ENCODE measurements at regions not wholly inside any gene's neighbourhood (a gene's known extent, or its start where the extent isn't known, plus 50 kb on each side); places are given as distances from the start of the nearest gene placed in this dataset.

- H3K4me1 ChIP-seq (ENCODE audit: control insufficient read depth in 2 of 2, insufficient read depth in 2 of 2, low read length in 2 of 2), result no peaks in the 10 kb centered on the region
- POLR2A ChIA-PET, result no interaction called here
- Mint-ChIP-seq H3K9me3 (ENCODE audit: insufficient read depth) (no peaks in the 10 kb centered on the region), H3K4me1 (no peaks in the 10 kb centered on the region), H3K27ac (no peak overlapping the region), H3K27me3 (peaks cover 15% of the 10 kb centered on the region), H3K4me3 (no peak overlapping the region)
- ATAC-seq (ENCODE audit: low read depth) (no peak), DNase-seq (no peak)
- WGBS (ENCODE audit: insufficient coverage), result 55% methylated on average over 5 of the region's 5 CpGs
- intact Hi-C loops (cut with micrococcal nuclease), result no loop called here
- H3K79me2 ChIP-seq (ENCODE audit: control insufficient read depth, insufficient read depth, low read length), result no peaks in the 10 kb centered on the region
- no peaks in the 10 kb centered on the region for H4K20me1 ChIP-seq (ENCODE audit: control insufficient read depth, insufficient read depth, low read length, poor library complexity, severe bottlenecking)
- no peaks in the 10 kb centered on the region for H3K36me3 ChIP-seq (replicated peaks in 1 of 2; ENCODE audit: control extremely low read depth in 1 of 2, control insufficient read depth in 1 of 2, extremely low read depth in 1 of 2, insufficient read depth in 2 of 2, low read length in 1 of 2)
- no peak overlapping the region for H3K27ac ChIP-seq (ENCODE audit: low read length in 2 of 2)
- H3K9ac ChIP-seq (ENCODE audit: low read length), result no peak overlapping the region
- H3K4me3 ChIP-seq (ENCODE audit: control extremely low read depth in 1 of 5, extremely low read depth in 1 of 5, insufficient read depth in 1 of 5, low read depth in 2 of 5, low read length in 4 of 5), result no peak overlapping the region
- no peak overlapping the region for H3K4me2 ChIP-seq (replicated peaks; ENCODE audit: low read depth, low read length, poor library complexity, severe bottlenecking)
- CTCF ChIA-PET, result no interaction called here
- peaks cover 0 to 3% (median 0%) of the 10 kb centered on the region in 3 donors for H3K9me3 ChIP-seq (ENCODE audit: control extremely low read depth in 1 of 3, control insufficient read depth in 2 of 3, insufficient read depth in 1 of 3, low read length in 2 of 3)
- TF ChIP-seq EZH2 (IDR thresholded peaks at IDR 0.05; ENCODE audit: borderline replicate concordance, insufficient read depth, low read depth, low read length, poor library complexity, severe bottlenecking), result no peak
- no peak for TF ChIP-seq CTCF (IDR thresholded peaks at IDR 0.05)
- H2AFZ ChIP-seq (ENCODE audit: insufficient read depth, low read depth, low read length, poor library complexity, severe bottlenecking), result no peak overlapping the region
- no peaks in the 10 kb centered on the region for H3K27me3 ChIP-seq (replicated peaks in 1 of 4; ENCODE audit: control extremely low read depth in 1 of 4, control insufficient read depth in 3 of 4, insufficient read depth in 4 of 4, low read length in 3 of 4)
Measured at GRCh38 chr1:47638713-47639112, 200.9 kb downstream of the FOXD2 start.

- Histone ChIP-seq H3K9me3 (ENCODE audit: control extremely low read depth in 1 of 3, control insufficient read depth in 2 of 3, insufficient read depth in 1 of 3, low read length in 2 of 3) (no peaks in the 10 kb centered on the region), H3K36me3 (replicated peaks in 1 of 2; ENCODE audit: control extremely low read depth in 1 of 2, control insufficient read depth in 1 of 2, extremely low read depth in 1 of 2, insufficient read depth in 2 of 2, low read length in 1 of 2) (no peaks in the 10 kb centered on the region), H3K4me3 (ENCODE audit: control extremely low read depth in 1 of 5, extremely low read depth in 1 of 5, insufficient read depth in 1 of 5, low read depth in 2 of 5, low read length in 4 of 5) (no peak overlapping the region), H3K9ac (ENCODE audit: low read length) (no peak overlapping the region), H3K27me3 (replicated peaks in 1 of 4; ENCODE audit: control extremely low read depth in 1 of 4, control insufficient read depth in 3 of 4, insufficient read depth in 4 of 4, low read length in 3 of 4) (no peaks in the 10 kb centered on the region), H4K20me1 (ENCODE audit: control insufficient read depth, insufficient read depth, low read length, poor library complexity, severe bottlenecking) (no peaks in the 10 kb centered on the region), H3K27ac (ENCODE audit: low read length in 2 of 2) (no peak overlapping the region), H3K4me1 (ENCODE audit: control insufficient read depth in 2 of 2, insufficient read depth in 2 of 2, low read length in 2 of 2) (no peaks in the 10 kb centered on the region), H3K4me2 (replicated peaks; ENCODE audit: low read depth, low read length, poor library complexity, severe bottlenecking) (no peak overlapping the region), H2AFZ (ENCODE audit: insufficient read depth, low read depth, low read length, poor library complexity, severe bottlenecking) (no peak overlapping the region), H3K79me2 (ENCODE audit: control insufficient read depth, insufficient read depth, low read length) (no peaks in the 10 kb centered on the region)
- 93% methylated on average over 15 of the region's 20 CpGs for WGBS (ENCODE audit: insufficient coverage)
- ChIA-PET POLR2A (no interaction called here), CTCF (no interaction called here)
- no peak for DNase-seq
- TF ChIP-seq EZH2 (IDR thresholded peaks at IDR 0.05; ENCODE audit: borderline replicate concordance, insufficient read depth, low read depth, low read length, poor library complexity, severe bottlenecking), result no peak
- TF ChIP-seq CTCF (IDR thresholded peaks at IDR 0.05), result no peak
- no peak overlapping the region for H3K27ac Mint-ChIP-seq
- intact Hi-C loops (cut with micrococcal nuclease), result no loop called here
- peaks cover 17% of the 10 kb centered on the region for H3K27me3 Mint-ChIP-seq
- no peak for ATAC-seq (ENCODE audit: low read depth)
- no peaks in the 10 kb centered on the region for H3K4me1 Mint-ChIP-seq
- H3K9me3 Mint-ChIP-seq (ENCODE audit: insufficient read depth), result no peaks in the 10 kb centered on the region
- no peak overlapping the region for H3K4me3 Mint-ChIP-seq
Measured at GRCh38 chr1:47643306-47644211, 205.7 kb downstream of the FOXD2 start.

Data from B cell (primary cell).